ENCODE measurements at regions not wholly inside any gene's neighbourhood (a gene's known extent, or its start where the extent isn't known, plus 50 kb on each side); places are given as distances from the start of the nearest gene placed in this dataset.

DNA sequence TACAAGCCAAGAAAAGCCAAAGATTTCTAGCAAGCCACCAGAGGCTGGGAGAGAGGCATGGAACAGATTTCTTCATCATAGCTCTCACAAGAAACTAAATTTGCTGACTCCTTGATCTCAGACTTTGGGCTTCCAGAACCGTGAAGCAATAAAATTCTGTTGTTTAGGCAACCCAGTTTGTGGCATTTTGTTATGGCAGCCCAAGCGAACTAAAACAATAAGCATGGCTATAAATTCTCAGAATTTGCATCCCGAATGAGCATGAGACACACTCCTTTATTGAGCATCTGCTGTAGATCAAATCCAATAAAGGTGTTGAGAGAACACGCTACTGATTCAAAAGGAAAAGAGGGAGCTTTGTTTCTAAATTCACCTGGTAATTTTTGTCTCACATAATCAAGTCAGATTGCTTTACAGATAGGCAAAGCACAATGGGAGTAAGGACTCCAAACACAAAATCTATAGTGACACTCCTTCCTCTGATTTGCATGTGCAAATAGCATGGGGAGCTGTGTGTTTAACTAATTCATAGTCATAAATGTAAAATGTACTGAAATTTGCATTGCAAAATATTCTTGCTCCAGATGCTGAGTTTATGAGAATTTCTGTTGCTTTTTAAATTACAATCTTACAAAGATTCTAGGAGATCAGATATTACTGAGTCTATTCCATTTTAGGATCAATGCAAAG, 308.7 kb downstream of the MED10 start:
- TF ChIP-seq, protein P1, sequence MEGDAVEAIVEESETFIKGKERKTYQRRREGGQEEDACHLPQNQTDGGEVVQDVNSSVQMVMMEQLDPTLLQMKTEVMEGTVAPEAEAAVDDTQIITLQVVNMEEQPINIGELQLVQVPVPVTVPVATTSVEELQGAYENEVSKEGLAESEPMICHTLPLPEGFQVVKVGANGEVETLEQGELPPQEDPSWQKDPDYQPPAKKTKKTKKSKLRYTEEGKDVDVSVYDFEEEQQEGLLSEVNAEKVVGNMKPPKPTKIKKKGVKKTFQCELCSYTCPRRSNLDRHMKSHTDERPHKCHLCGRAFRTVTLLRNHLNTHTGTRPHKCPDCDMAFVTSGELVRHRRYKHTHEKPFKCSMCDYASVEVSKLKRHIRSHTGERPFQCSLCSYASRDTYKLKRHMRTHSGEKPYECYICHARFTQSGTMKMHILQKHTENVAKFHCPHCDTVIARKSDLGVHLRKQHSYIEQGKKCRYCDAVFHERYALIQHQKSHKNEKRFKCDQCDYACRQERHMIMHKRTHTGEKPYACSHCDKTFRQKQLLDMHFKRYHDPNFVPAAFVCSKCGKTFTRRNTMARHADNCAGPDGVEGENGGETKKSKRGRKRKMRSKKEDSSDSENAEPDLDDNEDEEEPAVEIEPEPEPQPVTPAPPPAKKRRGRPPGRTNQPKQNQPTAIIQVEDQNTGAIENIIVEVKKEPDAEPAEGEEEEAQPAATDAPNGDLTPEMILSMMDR (conservative IDR thresholded peaks at IDR 0.05; ENCODE audit: low read depth, low read length): no peak
- no peak for TF ChIP-seq EZH2 (IDR thresholded peaks at IDR 0.05; ENCODE audit: borderline replicate concordance, low read depth, low read length, poor library complexity, severe bottlenecking)
- Histone ChIP-seq H3K4me1 (ENCODE audit: insufficient read depth, low read length, poor library complexity, severe bottlenecking) (no peaks in the 10 kb centered on the region), H3K27ac (ENCODE audit: low read depth, low read length, poor library complexity, severe bottlenecking) (no peak overlapping the region), H3K36me3 (ENCODE audit: insufficient read depth, low read length, poor library complexity, severe bottlenecking) (no peaks in the 10 kb centered on the region), H3K9me3 (ENCODE audit: low read depth, low read length, poor library complexity, severe bottlenecking) (no peaks in the 10 kb centered on the region), H3K4me3 (ENCODE audit: low read depth, low read length, poor library complexity, severe bottlenecking) (no peak overlapping the region), H3K27me3 (replicated peaks; ENCODE audit: insufficient read depth, low read depth, low read length, poor library complexity) (no peaks in the 10 kb centered on the region)
- intact Hi-C loops (cut with micrococcal nuclease; ENCODE audit: unreplicated experiment): no loop called here
- POLR2A ChIA-PET (ENCODE audit: low non-redundant PET): interaction anchor here (0.6 kb wide), 1 partner anchor 331 kb away, joined by 3 read pairs; no protein-coding TSS in a partner anchor
- DNase-seq (ENCODE audit: low spot score): no peak
- CTCF ChIA-PET: no interaction called here
- no TSS peak for BruUV-seq (replicated peaks)

DNA sequence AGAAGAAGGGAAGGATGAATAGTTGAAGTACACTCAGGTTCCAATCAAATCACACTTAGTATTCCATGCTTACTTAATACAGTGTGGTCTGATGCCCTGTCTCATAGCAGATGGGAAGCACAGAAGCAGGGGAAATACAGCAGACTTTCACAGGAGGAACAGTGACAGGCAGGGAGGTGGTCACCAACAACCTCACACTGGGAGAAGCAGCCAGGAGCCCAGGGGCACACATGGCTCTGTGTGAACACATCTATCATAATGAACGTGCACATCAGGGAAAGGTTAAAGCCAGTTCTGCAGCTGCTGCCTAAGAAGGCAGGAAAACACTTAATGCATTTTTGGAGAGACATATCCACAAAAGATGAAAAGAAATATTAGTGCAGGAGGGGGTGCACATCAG, 312.3 kb downstream of the MED10 start:
- H3K27me3 ChIP-seq (replicated peaks; ENCODE audit: insufficient read depth, low read depth, low read length, poor library complexity): no peaks in the 10 kb centered on the region
- no peak for DNase-seq (ENCODE audit: low spot score)
- no peaks in the 10 kb centered on the region for H3K36me3 ChIP-seq (ENCODE audit: insufficient read depth, low read length, poor library complexity, severe bottlenecking)
- H3K4me3 ChIP-seq (ENCODE audit: low read depth, low read length, poor library complexity, severe bottlenecking): no peak overlapping the region
- intact Hi-C loops (cut with micrococcal nuclease; ENCODE audit: unreplicated experiment): no loop called here
- ChIA-PET CTCF (no interaction called here), POLR2A (ENCODE audit: low non-redundant PET) (no interaction called here)
- H3K9me3 ChIP-seq (ENCODE audit: low read depth, low read length, poor library complexity, severe bottlenecking): no peaks in the 10 kb centered on the region
- H3K4me1 ChIP-seq (ENCODE audit: insufficient read depth, low read length, poor library complexity, severe bottlenecking): no peaks in the 10 kb centered on the region
- TF ChIP-seq, protein P1 (conservative IDR thresholded peaks at IDR 0.05; ENCODE audit: low read depth, low read length): no peak
- no peak for TF ChIP-seq EZH2 (IDR thresholded peaks at IDR 0.05; ENCODE audit: borderline replicate concordance, low read depth, low read length, poor library complexity, severe bottlenecking)
- no TSS peak for BruUV-seq (replicated peaks)
- H3K27ac ChIP-seq (ENCODE audit: low read depth, low read length, poor library complexity, severe bottlenecking): no peak overlapping the region

DNA sequence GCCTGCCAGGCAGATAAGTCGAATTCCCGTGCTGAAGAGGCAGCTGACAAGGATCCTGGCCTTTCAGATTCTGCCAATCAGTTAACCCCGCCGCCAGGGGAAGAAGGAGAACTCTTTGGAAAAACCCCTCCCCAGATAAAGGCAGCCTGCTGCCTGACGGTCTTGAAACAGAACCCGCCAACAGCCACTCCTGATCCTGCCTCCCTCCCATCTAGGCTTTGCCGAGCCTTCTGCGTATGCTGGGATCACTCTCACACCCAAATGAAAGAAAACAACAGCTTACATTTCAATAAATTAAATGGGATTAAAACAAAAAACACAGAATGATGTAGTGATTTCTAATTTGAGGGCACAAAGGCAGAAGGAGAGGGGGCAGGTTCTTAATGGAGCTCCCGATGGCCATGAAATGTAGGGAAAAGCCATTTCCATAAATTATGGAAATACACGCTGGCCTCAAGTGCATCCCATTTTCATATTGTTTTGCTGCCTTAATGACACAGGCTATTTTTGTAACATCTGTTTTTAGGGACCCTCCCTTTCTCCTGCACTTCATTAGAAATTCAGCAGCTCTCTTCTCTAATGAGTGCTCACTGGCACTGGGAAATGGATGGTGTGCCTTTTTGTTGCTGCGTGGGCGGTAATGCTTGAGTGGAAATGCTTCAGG, 319.1 kb downstream of the MED10 start:
- intact Hi-C loops (cut with micrococcal nuclease; ENCODE audit: unreplicated experiment): no loop called here
- CTCF ChIA-PET: no interaction called here
- no peaks in the 10 kb centered on the region for H3K4me1 ChIP-seq (ENCODE audit: insufficient read depth, low read length, poor library complexity, severe bottlenecking)

More for the DNA sequence above, 319.1 kb downstream of the MED10 start:
- POLR2A ChIA-PET (ENCODE audit: low non-redundant PET): no interaction called here
- no peak overlapping the region for H3K4me3 ChIP-seq (ENCODE audit: low read depth, low read length, poor library complexity, severe bottlenecking)
- no peaks in the 10 kb centered on the region for H3K9me3 ChIP-seq (ENCODE audit: low read depth, low read length, poor library complexity, severe bottlenecking)
- no peak for DNase-seq (ENCODE audit: low spot score)
- no peaks in the 10 kb centered on the region for H3K36me3 ChIP-seq (ENCODE audit: insufficient read depth, low read length, poor library complexity, severe bottlenecking)
- peaks cover 10% of the 10 kb centered on the region for H3K27me3 ChIP-seq (replicated peaks; ENCODE audit: insufficient read depth, low read depth, low read length, poor library complexity)
- H3K27ac ChIP-seq (ENCODE audit: low read depth, low read length, poor library complexity, severe bottlenecking): no peak overlapping the region
- TF ChIP-seq EZH2 (IDR thresholded peaks at IDR 0.05; ENCODE audit: borderline replicate concordance, low read depth, low read length, poor library complexity, severe bottlenecking): no peak
- TF ChIP-seq, protein P1 (conservative IDR thresholded peaks at IDR 0.05; ENCODE audit: low read depth, low read length): no peak
- BruUV-seq (replicated peaks): no TSS peak
